GM19395 (cell line): ENCODE measurements at regions not wholly inside any gene's neighbourhood (a gene's known extent, or its start where the extent isn't known, plus 50 kb on each side); places are given as distances from the start of the nearest gene placed in this dataset.

Experiments
- ATAC-seq: cut with Tn5 transposase; IDR thresholded peaks from one replicate; pipeline ENCODE4 v1.9.1; 2021; ENCODE audit warnings: mild to moderate bottlenecking, moderate library complexity; ENCODE audit not compliant: unreplicated experiment

- no peak for ATAC-seq
These were observed 399.1 kb downstream of the GPAM start for GRCh38 chr10:111784436-111784835.

- no peak for ATAC-seq
These were observed 398.6 kb downstream of the GPAM start for GRCh38 chr10:111784946-111785465.

- ATAC-seq: no peak
These were observed 397.6 kb downstream of the GPAM start for GRCh38 chr10:111785921-111786320.

- no peak for ATAC-seq
These were observed 393.7 kb downstream of the GPAM start for GRCh38 chr10:111789821-111790220.

GRCh38 chr10:111801841-111802240 lies 381.7 kb downstream of the GPAM start:
- no peak for ATAC-seq

- ATAC-seq: no peak
These were observed 378.8 kb downstream of the GPAM start for GRCh38 chr10:111804781-111805180.

- ATAC-seq: no peak
These were observed 372.0 kb downstream of the GPAM start for GRCh38 chr10:111811517-111811916.

- no peak for ATAC-seq
These were observed 363.1 kb downstream of the GPAM start for GRCh38 chr10:111820471-111820870.

GRCh38 chr10:111821871-111822270 lies 361.7 kb downstream of the GPAM start:
- ATAC-seq: no peak

GRCh38 chr10:111822661-111823060 lies 360.9 kb downstream of the GPAM start:
- no peak for ATAC-seq

- ATAC-seq: no peak
These were observed 359.4 kb downstream of the GPAM start for GRCh38 chr10:111824128-111824527.

- no peak for ATAC-seq
These were observed 353.2 kb downstream of the GPAM start for GRCh38 chr10:111830359-111830758.

- no peak for ATAC-seq
These were observed 352.5 kb downstream of the GPAM start for GRCh38 chr10:111831058-111831457.

GRCh38 chr10:111833251-111833650 lies 350.3 kb downstream of the GPAM start:
- no peak for ATAC-seq

- no peak for ATAC-seq
These were observed 348.0 kb downstream of the GPAM start for GRCh38 chr10:111835574-111835973.

GRCh38 chr10:111836064-111836463 lies 347.5 kb downstream of the GPAM start:
- no peak for ATAC-seq

- ATAC-seq: no peak
These were observed 347.0 kb downstream of the GPAM start for GRCh38 chr10:111836571-111836970.

GRCh38 chr10:111837086-111837485 lies 346.5 kb downstream of the GPAM start:
- ATAC-seq: no peak

GRCh38 chr10:111837985-111838384 lies 345.6 kb downstream of the GPAM start:
- no peak for ATAC-seq

- ATAC-seq: no peak
These were observed 343.0 kb downstream of the GPAM start for GRCh38 chr10:111840546-111840945.

GRCh38 chr10:111852801-111853200 lies 330.8 kb downstream of the GPAM start:
- no peak for ATAC-seq

GRCh38 chr10:111856631-111857030 lies 326.9 kb downstream of the GPAM start:
- no peak for ATAC-seq

GRCh38 chr10:111865550-111865949 lies 318.0 kb downstream of the GPAM start:
- no peak for ATAC-seq

GRCh38 chr10:111871458-111871857 lies 312.1 kb downstream of the GPAM start:
- no peak for ATAC-seq
